ENCODE measurements at regions not wholly inside any gene's neighbourhood (a gene's known extent, or its start where the extent isn't known, plus 50 kb on each side); places are given as distances from the start of the nearest gene placed in this dataset.
"Not testable (repeated sequence)": the region's sequence is repeated elsewhere in the genome, so short reads cannot be mapped to it uniquely, and the experiment has no call there.

GRCh38 chr6:9830808-9831207, 584.1 kb downstream of the TFAP2A start:
- no peak for DNase-seq (ENCODE audit: low read depth)

- DNase-seq (ENCODE audit: low read depth), result no peak
Measured at GRCh38 chr6:9825526-9825925, 589.3 kb downstream of the TFAP2A start.

- not testable (repeated sequence) for DNase-seq (ENCODE audit: low read depth)
Measured at GRCh38 chr6:9810727-9811126, 604.1 kb downstream of the TFAP2A start.

- no peak for DNase-seq (ENCODE audit: low read depth)
Measured at GRCh38 chr6:9810286-9810685, 604.6 kb downstream of the TFAP2A start.

GRCh38 chr6:9806195-9806594, 608.7 kb downstream of the TFAP2A start:
- no peak for DNase-seq (ENCODE audit: low read depth)

GRCh38 chr6:9801249-9801754, 613.6 kb downstream of the TFAP2A start:
- no peak for DNase-seq (ENCODE audit: low read depth)

- no peak for DNase-seq (ENCODE audit: low read depth)
Measured at GRCh38 chr6:9799582-9799981, 615.3 kb downstream of the TFAP2A start.

- DNase-seq (ENCODE audit: low read depth), result no peak
Measured at GRCh38 chr6:9796827-9797226, 618.0 kb downstream of the TFAP2A start.

GRCh38 chr6:9795880-9796279, 619.0 kb downstream of the TFAP2A start:
- DNase-seq (ENCODE audit: low read depth), result no peak

- no peak for DNase-seq (ENCODE audit: low read depth)
Measured at GRCh38 chr6:9789201-9789600, 625.7 kb downstream of the TFAP2A start.

GRCh38 chr6:9784786-9785185, 630.1 kb downstream of the TFAP2A start:
- DNase-seq (ENCODE audit: low read depth), result no peak

GRCh38 chr6:9783567-9783966, 631.3 kb downstream of the TFAP2A start:
- no peak for DNase-seq (ENCODE audit: low read depth)

GRCh38 chr6:9766240-9766915, 648.5 kb downstream of the TFAP2A start:
- peak; percentile 40 for DNase-seq (ENCODE audit: low read depth)

- DNase-seq (ENCODE audit: low read depth), result no peak
Measured at GRCh38 chr6:9761220-9761619, 653.7 kb downstream of the TFAP2A start.

GRCh38 chr6:9754515-9754914, 660.4 kb downstream of the TFAP2A start:
- DNase-seq (ENCODE audit: low read depth), result no peak

- DNase-seq (ENCODE audit: low read depth), result no peak
Measured at GRCh38 chr6:9745966-9746365, 668.9 kb downstream of the TFAP2A start.

GRCh38 chr6:9745476-9745875, 669.4 kb downstream of the TFAP2A start:
- DNase-seq (ENCODE audit: low read depth), result no peak

GRCh38 chr6:9744119-9744518, 670.8 kb downstream of the TFAP2A start:
- no peak for DNase-seq (ENCODE audit: low read depth)

- DNase-seq (ENCODE audit: low read depth), result no peak
Measured at GRCh38 chr6:9732056-9732455, 682.8 kb downstream of the TFAP2A start.

GRCh38 chr6:9725776-9726175, 689.1 kb downstream of the TFAP2A start:
- not testable (repeated sequence) for DNase-seq (ENCODE audit: low read depth)

GRCh38 chr6:9717568-9717967, 697.3 kb downstream of the TFAP2A start:
- no peak for DNase-seq (ENCODE audit: low read depth)

GRCh38 chr6:9711365-9711764, 703.5 kb downstream of the TFAP2A start:
- no peak for DNase-seq (ENCODE audit: low read depth)

- no peak for DNase-seq (ENCODE audit: low read depth)
Measured at GRCh38 chr6:9710574-9710973, 704.3 kb downstream of the TFAP2A start.

GRCh38 chr6:9708600-9708999, 706.3 kb downstream of the TFAP2A start:
- no peak for DNase-seq (ENCODE audit: low read depth)

Data from non-pigmented ciliary epithelial cell (primary cell).